ENCODE measurements at regions not wholly inside any gene's neighbourhood (a gene's known extent, or its start where the extent isn't known, plus 50 kb on each side); places are given as distances from the start of the nearest gene placed in this dataset.

DNA sequence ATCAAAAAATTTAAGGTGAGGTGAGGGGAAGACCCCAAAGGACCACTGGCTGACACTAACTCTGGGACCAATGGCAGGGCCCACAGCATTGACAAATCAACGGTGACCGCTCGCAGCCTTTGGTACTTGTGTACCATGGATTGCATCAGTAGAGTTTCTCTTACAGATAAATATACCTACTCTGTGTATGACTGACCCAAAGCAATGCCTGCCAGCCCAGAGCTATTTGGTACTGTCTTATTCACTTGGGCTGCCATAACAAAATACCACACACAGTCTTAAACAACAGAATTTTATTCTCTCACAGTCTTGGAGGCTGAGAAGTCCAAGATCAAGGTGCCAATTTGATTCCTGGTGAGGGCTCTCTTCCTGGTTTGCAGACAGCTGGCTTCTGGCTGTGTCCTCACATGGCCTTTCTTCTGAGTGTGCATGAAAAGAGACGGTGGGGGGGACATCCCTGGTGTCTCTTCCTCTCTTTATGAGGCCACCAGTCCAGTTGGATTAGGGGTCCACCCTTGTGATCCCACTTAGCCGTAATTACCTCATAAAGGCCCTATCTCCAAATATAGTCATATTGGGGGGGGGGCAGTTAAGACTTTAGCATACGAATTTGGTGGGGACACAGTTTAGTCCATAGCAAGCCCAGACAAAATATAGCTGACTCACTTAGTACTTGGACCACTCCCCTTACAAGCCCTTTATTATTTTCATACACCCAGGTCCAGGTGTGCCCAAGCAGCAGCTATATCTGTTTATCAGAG lies 336.3 kb downstream of the CD83 start:
- H3K4me3 ChIP-seq (ENCODE audit: low read length): no peak overlapping the region
- no peak for TF ChIP-seq ZNF274 (IDR thresholded peaks at IDR 0.05; ENCODE audit: low read depth, low read length)

DNA sequence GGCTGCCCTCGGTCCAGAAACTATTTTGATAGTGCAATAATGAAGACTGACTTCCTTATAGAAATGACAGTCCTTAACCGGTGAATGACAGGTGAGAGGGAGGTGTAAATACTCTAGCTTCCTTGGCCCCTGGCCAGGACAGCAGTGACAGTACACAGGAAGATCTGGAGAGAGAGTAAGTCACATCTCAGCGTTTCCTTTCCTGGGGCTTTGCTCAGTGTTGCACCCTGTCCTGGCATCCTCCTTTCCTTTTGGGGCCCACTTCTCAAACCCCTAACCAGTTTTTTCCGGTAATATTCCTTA lies 336.9 kb downstream of the CD83 start:
- no peak for TF ChIP-seq ZNF274 (IDR thresholded peaks at IDR 0.05; ENCODE audit: low read depth, low read length)
- no peak overlapping the region for H3K4me3 ChIP-seq (ENCODE audit: low read length)

- TF ChIP-seq ZNF274 (IDR thresholded peaks at IDR 0.05; ENCODE audit: low read depth, low read length): no peak
- no peak overlapping the region for H3K4me3 ChIP-seq (ENCODE audit: low read length)
Observed at GRCh38 chr6:14455427-14455826, 337.9 kb downstream of the CD83 start.

GRCh38 chr6:14455876-14456648 lies 338.5 kb downstream of the CD83 start:
- H3K4me3 ChIP-seq (ENCODE audit: low read length): no peak overlapping the region
- no peak for TF ChIP-seq ZNF274 (IDR thresholded peaks at IDR 0.05; ENCODE audit: low read depth, low read length)

GRCh38 chr6:14456941-14457340 lies 339.4 kb downstream of the CD83 start:
- no peak for TF ChIP-seq ZNF274 (IDR thresholded peaks at IDR 0.05; ENCODE audit: low read depth, low read length)
- H3K4me3 ChIP-seq (ENCODE audit: low read length): no peak overlapping the region

DNA sequence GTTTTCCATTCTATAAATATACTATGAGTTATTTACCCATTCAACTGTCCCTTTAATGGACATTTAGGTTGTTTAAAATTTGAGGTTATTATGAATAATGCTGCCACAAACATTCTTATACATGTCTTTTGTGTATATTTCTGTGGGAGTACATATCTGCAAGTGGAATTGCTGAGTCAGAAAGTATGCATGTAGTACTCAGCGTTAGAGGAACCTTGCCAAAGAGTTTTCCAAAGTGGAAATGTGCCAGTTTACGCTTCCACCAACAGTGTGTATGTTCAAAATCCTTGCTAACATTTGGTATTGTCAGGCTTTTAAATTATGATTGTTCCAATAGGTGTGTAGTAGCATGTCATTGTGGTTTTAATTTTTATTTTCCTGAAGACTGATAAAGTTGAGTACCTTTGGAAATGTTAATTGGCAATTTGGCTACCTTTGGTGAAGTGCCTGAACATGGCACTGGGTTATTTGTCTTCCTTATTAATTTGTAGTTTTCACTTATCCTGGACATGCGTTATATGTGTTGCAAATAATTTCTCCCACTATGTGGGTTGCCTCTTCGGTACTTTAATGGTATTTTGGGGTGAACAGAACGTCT lies 341.2 kb downstream of the CD83 start:
- no peak for TF ChIP-seq ZNF274 (IDR thresholded peaks at IDR 0.05; ENCODE audit: low read depth, low read length)
- no peak overlapping the region for H3K4me3 ChIP-seq (ENCODE audit: low read length)

DNA sequence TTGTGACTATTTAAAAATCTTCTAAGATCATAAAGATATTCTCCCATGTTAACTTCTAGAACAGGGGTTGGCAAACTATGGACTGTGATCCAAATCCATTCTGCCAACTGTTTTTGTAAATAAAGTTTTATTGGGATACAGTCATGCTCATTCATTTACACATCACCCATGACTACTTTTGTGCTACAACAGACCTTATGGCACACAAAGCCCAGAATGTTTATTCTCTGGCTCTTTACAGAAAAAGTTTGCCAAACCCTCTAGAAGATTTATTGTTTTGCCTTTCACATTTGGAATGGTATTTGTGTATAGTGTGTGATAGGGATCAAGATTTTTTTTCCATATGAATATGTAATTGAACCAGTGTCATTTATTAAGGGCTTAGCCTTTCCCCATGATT lies 341.7 kb downstream of the CD83 start:
- TF ChIP-seq ZNF274 (IDR thresholded peaks at IDR 0.05; ENCODE audit: low read depth, low read length): no peak
- no peak overlapping the region for H3K4me3 ChIP-seq (ENCODE audit: low read length)

DNA sequence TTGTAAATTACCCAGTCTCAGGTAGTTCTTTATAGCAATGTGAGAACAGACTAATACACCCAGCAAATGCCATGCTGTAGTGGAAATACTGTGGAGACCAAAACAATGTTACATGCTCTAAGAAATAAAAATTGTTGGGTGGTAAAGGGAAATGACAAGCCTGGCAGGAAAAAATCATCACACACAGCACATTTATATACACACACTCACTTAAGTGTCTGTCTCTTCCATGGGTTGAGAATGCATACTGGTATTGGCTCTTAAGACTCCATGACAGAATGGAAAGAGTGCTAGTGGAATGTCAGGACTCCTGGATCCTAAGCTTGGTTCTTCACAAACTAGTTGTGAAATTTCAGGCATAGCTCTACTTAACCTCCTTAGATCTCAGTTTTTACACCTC lies 343.0 kb downstream of the CD83 start:
- TF ChIP-seq ZNF274 (IDR thresholded peaks at IDR 0.05; ENCODE audit: low read depth, low read length): no peak
- H3K4me3 ChIP-seq (ENCODE audit: low read length): no peak overlapping the region

DNA sequence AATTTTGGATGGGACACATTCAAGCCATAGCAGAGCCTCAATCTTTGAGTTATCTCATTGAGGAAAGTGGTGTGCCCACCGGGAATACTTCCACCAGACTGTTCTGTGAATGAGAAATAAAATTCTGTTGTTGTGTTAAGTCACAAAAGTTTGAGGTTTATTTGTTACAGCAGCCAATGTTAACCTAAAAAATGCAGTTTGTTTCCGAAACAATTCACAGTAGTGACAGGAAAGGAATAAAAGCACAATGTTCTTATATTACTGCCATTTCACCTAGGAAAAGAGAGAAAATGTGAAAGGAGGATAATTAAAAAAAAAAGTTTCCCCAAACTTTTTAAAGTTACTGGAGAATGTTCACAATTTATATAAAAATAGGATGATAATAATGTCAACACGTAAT lies 344.6 kb downstream of the CD83 start:
- no peak overlapping the region for H3K4me3 ChIP-seq (ENCODE audit: low read length)
- TF ChIP-seq ZNF274 (IDR thresholded peaks at IDR 0.05; ENCODE audit: low read depth, low read length): no peak

DNA sequence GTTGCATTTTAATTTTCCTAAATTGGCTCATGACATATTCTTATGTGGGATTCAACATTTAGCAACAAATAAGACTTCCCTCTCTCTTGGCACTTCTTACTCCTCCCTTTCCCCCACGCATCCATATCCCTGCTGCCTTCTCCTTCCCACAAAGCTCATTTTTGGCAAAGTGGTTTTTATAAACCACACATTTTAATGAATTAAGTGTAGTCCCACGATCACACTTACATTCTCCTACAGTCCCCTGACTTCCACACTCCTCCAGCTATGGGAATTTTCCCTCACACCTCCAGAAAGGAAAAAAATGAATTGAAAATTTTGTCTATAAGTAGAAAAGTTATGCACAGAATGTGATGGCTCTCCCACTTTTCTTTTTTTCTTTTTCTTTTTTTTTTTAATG lies 345.0 kb downstream of the CD83 start:
- TF ChIP-seq ZNF274 (IDR thresholded peaks at IDR 0.05; ENCODE audit: low read depth, low read length): no peak
- no peak overlapping the region for H3K4me3 ChIP-seq (ENCODE audit: low read length)

GRCh38 chr6:14463110-14463509 lies 345.5 kb downstream of the CD83 start:
- no peak for TF ChIP-seq ZNF274 (IDR thresholded peaks at IDR 0.05; ENCODE audit: low read depth, low read length)
- H3K4me3 ChIP-seq (ENCODE audit: low read length): no peak overlapping the region

- TF ChIP-seq ZNF274 (IDR thresholded peaks at IDR 0.05; ENCODE audit: low read depth, low read length): no peak
- no peak overlapping the region for H3K4me3 ChIP-seq (ENCODE audit: low read length)
Observed at GRCh38 chr6:14464055-14464454, 346.5 kb downstream of the CD83 start.

GRCh38 chr6:14464716-14465115 lies 347.1 kb downstream of the CD83 start:
- no peak for TF ChIP-seq ZNF274 (IDR thresholded peaks at IDR 0.05; ENCODE audit: low read depth, low read length)
- H3K4me3 ChIP-seq (ENCODE audit: low read length): no peak overlapping the region

- no peak for TF ChIP-seq ZNF274 (IDR thresholded peaks at IDR 0.05; ENCODE audit: low read depth, low read length)
- no peak overlapping the region for H3K4me3 ChIP-seq (ENCODE audit: low read length)
Observed at GRCh38 chr6:14466278-14466677, 348.7 kb downstream of the CD83 start.

DNA sequence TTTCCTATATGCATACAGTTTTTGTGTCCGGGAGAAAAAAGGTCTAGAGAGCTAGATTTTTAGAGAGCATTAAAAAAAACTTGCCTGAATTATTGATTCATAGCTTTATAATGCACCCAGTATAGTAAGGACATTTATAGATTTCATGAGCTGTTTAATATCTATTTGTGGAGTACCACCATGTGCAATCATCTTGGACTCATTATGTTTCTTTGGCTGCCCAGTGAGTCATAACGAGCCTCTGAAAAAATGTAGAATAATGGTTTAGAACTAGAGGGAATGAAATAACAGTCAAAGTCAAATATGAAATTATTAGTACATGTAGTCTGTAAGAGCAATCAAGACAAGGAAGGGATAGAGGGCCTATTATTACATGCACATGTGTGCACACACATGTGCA lies 350.0 kb downstream of the CD83 start:
- TF ChIP-seq ZNF274 (IDR thresholded peaks at IDR 0.05; ENCODE audit: low read depth, low read length): no peak
- H3K4me3 ChIP-seq (ENCODE audit: low read length): no peak overlapping the region

Measured in GM08714 (cell line).